Common myeloid progenitor, CD34-positive (primary cell): ENCODE measurements at regions not wholly inside any gene's neighbourhood (a gene's known extent, or its start where the extent isn't known, plus 50 kb on each side); places are given as distances from the start of the nearest gene placed in this dataset.
A peak's percentile ranks its signal among the peaks of the same experiment; 100 is the strongest.

Experiments used
- CTCF ChIA-PET: fragments of 350-600 bp; sonication (Branson Sonifier 250); formaldehyde crosslinking; loops from one replicate; lab custom pipeline; 2021; ENCODE audit warnings: antibody characterized with exemption; lab: Charles Lee
- POLR2A ChIA-PET: fragments of 350-600 bp; sonication (Branson Sonifier 250); formaldehyde crosslinking; loops from one replicate; lab custom pipeline; 2021; ENCODE audit warnings: antibody characterized with exemption; lab: Charles Lee
- DNase-seq, 3 donors: peaks; one replicate each; pipeline versions ENCODE4 v3.0.0 to v3.0.0-alpha.2; 2013
- H3K27ac ChIP-seq, 2 experiments: 1 replicate in 1 of 2; 2 replicates in 1 of 2; pipeline ENCODE4 v1.7.0; 2013; ENCODE audit warnings: inconsistent platforms in 2 of 2, low read length in 2 of 2, mild to moderate bottlenecking in 2 of 2, low read depth in 1 of 2, moderate library complexity in 1 of 2; ENCODE audit not compliant: severe bottlenecking in 2 of 2, insufficient read depth in 1 of 2, poor library complexity in 1 of 2
- H3K27me3 ChIP-seq, 5 experiments: replicated peaks in 2 of 5; 1 replicate in 3 of 5; 2 replicates in 2 of 5; pipeline versions ENCODE4 v1.6.1 to v1.7.0; 2013; ENCODE audit warnings: low read length in 4 of 5, mild to moderate bottlenecking in 2 of 5, moderate library complexity in 2 of 5, inconsistent platforms in 1 of 5; ENCODE audit not compliant: insufficient read depth in 5 of 5, control insufficient read depth in 4 of 5
- H3K36me3 ChIP-seq, 4 experiments: 1 replicate in 2 of 4; 2 replicates in 2 of 4; pipeline versions ENCODE4 v1.6.1 to v1.7.0; 2013; ENCODE audit warnings: low read length in 3 of 4, control low read depth in 1 of 4, mild to moderate bottlenecking in 1 of 4; ENCODE audit not compliant: control insufficient read depth in 4 of 4, insufficient read depth in 4 of 4
- H3K4me1 ChIP-seq, 4 experiments: 1 replicate in 3 of 4; 2 replicates in 1 of 4; pipeline versions ENCODE4 v1.6.1 to v1.7.1; 2013; ENCODE audit warnings: low read length in 3 of 4, mild to moderate bottlenecking in 3 of 4, control low read depth in 1 of 4, inconsistent platforms in 1 of 4, moderate library complexity in 1 of 4; ENCODE audit not compliant: control insufficient read depth in 4 of 4, insufficient read depth in 4 of 4; ENCODE audit errors: control extremely low read depth in 1 of 4
- H3K4me3 ChIP-seq, 7 experiments: 1 replicate in 4 of 7; 2 replicates in 3 of 7; pipeline versions ENCODE4 v1.5.1 to v1.7.0; 2013; ENCODE audit warnings: mild to moderate bottlenecking in 7 of 7, low read length in 6 of 7, moderate library complexity in 6 of 7, inconsistent platforms in 2 of 7, low read depth in 2 of 7, control low read depth in 1 of 7; ENCODE audit not compliant: insufficient read depth in 4 of 7, control insufficient read depth in 1 of 7; ENCODE audit errors: extremely low read depth in 1 of 7
- H3K9me3 ChIP-seq, 5 experiments: 1 replicate in 4 of 5; 2 replicates in 1 of 5; pipeline versions ENCODE4 v1.6.1 to v1.7.1; 2013; ENCODE audit warnings: low read length in 4 of 5, mild to moderate bottlenecking in 2 of 5, inconsistent platforms in 1 of 5, low read depth in 1 of 5, moderate library complexity in 1 of 5; ENCODE audit not compliant: control insufficient read depth in 4 of 5, insufficient read depth in 2 of 5; ENCODE audit errors: control extremely low read depth in 1 of 5
- WGBS: methylation state at CpG from one replicate; pipeline ENCODE4 v1.1.5; 2013; ENCODE audit not compliant: insufficient coverage; 5-methylcytosine and 5-hydroxymethylcytosine counted together

DNA sequence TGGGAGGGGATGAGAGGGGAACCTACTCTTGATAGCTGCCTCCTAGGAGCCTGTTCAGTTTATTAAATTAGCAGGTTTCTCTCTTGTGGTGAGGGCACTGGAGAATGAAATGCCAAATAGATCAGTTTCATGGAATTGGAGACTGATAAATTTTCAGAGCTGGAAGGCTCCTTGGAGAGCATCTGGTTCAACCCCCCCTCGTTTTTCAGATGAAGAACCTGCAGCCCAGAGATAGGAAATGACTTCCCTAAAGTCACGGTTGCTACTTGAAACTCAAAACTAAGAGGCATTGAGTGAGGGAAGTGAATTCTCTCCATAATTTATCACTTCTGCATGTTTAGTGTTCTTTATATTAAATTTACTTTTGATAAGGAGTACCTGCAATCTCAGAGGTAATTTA, 366.0 kb upstream of the CCL2 start:
- H3K27ac ChIP-seq: peak overlapping the region in 1 of 2 experiments; percentile 18
- peaks cover 0 to 4% (median 0%) of the 10 kb centered on the region in 4 experiments for H3K4me1 ChIP-seq
- ChIA-PET POLR2A (no interaction called here), CTCF (no interaction called here)
- peak in 2 of 3 donors; percentile 61 to 79 for DNase-seq
- WGBS: no CpG with 5 or more reads among the region's 2 CpGs
- H3K4me3 ChIP-seq: no peak overlapping the region
- H3K9me3 ChIP-seq: no peaks in the 10 kb centered on the region
- no peaks in the 10 kb centered on the region for H3K36me3 ChIP-seq
- peaks cover 0 to 8% (median 0%) of the 10 kb centered on the region in 5 experiments for H3K27me3 ChIP-seq

DNA sequence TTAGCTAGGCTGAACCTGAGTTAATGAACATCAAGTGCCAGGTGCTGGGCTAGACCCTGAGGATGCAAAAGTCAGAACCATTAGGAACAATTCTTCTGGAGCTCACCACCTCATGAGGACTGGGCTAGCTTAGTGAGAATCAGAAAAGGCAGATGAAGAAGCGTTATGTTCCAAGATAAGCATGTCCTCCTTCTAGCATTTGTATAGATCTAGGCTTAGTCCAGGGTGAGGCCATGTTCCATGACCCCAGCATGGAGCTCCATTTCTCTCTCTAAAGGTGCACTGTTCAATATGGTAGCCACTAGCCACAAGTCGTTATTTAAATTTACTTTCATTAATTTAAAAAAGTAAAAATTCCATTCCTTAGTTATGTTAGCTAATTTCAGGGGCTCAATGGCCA, 365.3 kb upstream of the CCL2 start:
- Histone ChIP-seq H3K27ac (no peak overlapping the region), H3K36me3 (no peaks in the 10 kb centered on the region), H3K4me3 (no peak overlapping the region), H3K27me3 (peaks cover 0 to 8% (median 0%) of the 10 kb centered on the region in 5 experiments), H3K4me1 (peaks cover 0 to 4% (median 0%) of the 10 kb centered on the region in 4 experiments), H3K9me3 (no peaks in the 10 kb centered on the region)
- WGBS: 100% methylated on average over 1 of the region's 2 CpGs
- DNase-seq: no peak
- CTCF ChIA-PET: no interaction called here
- POLR2A ChIA-PET: no interaction called here

DNA sequence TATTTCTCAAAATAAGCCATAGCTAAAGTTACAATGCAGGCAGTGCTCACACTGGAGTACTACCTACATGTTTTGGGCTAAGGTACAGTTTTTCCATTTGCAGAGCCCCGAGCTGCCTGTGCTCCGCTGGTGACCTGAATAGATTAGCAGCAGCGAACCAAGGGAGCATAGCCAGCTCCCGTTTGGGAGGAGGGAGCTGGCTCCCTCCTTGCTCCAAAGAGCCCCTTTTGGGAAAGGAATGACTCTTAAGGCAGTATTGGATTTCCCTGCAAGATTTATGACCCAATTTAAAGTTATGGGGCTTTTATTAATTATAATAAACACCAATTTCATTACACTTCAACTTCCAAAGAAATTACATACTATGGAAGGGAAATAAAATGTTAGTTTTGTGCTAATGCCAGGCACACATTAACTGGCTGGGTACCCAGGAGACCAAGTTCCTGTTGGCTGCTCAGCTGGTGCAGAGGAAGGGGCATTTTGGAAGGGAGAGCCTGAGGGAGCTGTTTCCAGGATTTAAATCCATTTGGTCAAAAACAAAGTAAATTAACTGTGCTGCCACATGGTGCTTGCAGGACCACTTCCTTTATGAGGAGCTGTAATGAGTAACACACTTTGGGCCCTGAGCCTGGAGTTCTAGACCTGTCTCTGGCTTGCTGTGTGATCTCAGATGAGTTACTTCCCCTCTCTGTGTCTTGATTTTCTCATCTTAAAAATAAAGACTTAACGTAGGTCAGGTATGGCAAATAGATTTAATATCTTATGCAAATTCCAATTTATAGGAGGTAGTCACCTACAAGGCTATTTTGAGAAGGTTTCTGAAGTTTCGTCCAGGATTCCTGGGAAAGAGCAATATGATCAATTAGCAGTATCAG, 362.1 kb upstream of the CCL2 start:
- no peaks in the 10 kb centered on the region for H3K9me3 ChIP-seq
- H3K36me3 ChIP-seq: no peaks in the 10 kb centered on the region
- ChIA-PET CTCF (no interaction called here), POLR2A (no interaction called here)
- WGBS: 77% methylated on average over 5 of the region's 6 CpGs
- H3K27ac ChIP-seq: no peak overlapping the region
- H3K4me1 ChIP-seq: peaks cover 0 to 4% (median 0%) of the 10 kb centered on the region in 4 experiments
- H3K27me3 ChIP-seq: peaks cover 0 to 6% (median 2%) of the 10 kb centered on the region in 5 experiments
- DNase-seq: no peak
- H3K4me3 ChIP-seq: no peak overlapping the region

DNA sequence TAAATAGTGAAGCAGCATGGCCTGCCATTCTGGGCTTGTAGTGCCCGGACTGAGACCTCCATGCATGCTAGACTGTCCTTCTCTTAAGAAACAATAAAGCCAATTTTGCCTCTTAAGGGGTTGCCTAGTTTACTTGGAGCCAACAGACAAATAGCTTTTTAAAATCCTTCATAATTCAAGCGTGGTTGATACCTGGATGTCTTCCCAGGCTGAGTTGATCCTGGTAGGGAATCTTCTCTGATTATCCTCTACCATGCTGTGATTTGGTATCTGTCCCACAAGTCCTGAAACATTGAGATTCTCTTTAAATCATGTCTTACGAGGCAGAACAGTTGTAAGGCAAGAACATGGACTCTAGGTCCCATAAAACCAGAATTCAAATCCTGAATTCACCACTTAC, 359.6 kb upstream of the CCL2 start:
- ChIA-PET POLR2A (no interaction called here), CTCF (no interaction called here)
- Histone ChIP-seq H3K27ac (no peak overlapping the region), H3K4me1 (no peaks in the 10 kb centered on the region), H3K36me3 (no peaks in the 10 kb centered on the region), H3K27me3 (peaks cover 0 to 5% (median 2%) of the 10 kb centered on the region in 5 experiments), H3K9me3 (no peaks in the 10 kb centered on the region), H3K4me3 (no peak overlapping the region)
- WGBS: 96% methylated on average over 3 of the region's 3 CpGs
- DNase-seq: no peak

DNA sequence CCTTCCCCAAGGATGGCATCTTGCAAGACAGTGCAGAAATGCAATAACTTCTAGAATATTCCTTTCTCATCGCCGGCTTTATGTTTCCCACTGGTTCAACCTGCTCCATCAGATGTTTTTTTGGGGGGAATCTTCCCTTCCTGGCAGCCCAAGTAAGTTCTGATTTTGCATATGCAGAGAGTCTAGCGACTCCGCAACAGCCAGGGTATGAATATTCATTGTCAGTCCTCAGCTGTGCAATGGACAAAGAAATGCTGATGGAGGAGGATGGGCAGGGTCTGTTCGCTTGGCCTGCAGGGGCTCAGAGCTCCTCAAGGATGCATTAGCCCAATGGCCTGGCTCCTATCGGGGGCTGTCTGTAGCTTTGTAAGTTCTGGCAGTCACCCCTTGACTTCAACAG, 358.8 kb upstream of the CCL2 start:
- WGBS: 75% methylated on average over 5 of the region's 6 CpGs

DNA sequence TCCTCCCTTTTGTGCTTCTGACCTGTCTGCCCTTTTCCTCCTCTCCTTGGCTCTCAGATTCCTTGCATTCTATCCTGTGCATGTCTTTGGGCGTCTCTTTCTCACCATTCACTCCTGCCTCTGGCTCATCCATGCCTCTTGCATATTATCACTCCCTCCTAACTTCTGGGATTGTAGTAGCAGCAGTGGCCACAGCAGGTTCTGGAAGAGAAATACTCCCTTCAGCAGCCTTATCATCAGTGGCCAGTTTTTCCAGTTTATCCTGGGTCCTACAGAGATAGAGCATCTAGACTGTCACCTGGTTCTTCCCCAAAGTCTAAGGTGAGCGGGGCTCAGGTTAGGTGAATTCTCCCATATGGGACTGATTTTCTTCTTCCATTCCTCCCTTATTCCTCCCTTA, 354.0 kb upstream of the CCL2 start:
- 94% methylated on average over 2 of the region's 2 CpGs for WGBS
- POLR2A ChIA-PET: no interaction called here
- H3K4me3 ChIP-seq: no peak overlapping the region

More for the DNA sequence above, 358.8 kb upstream of the CCL2 start:
- Histone ChIP-seq H3K27ac (no peak overlapping the region), H3K9me3 (no peaks in the 10 kb centered on the region), H3K36me3 (no peaks in the 10 kb centered on the region), H3K4me3 (no peak overlapping the region), H3K4me1 (no peaks in the 10 kb centered on the region), H3K27me3 (peaks cover 0 to 4% (median 2%) of the 10 kb centered on the region in 5 experiments)
- no peak for DNase-seq
- CTCF ChIA-PET: no interaction called here
- POLR2A ChIA-PET: no interaction called here

DNA sequence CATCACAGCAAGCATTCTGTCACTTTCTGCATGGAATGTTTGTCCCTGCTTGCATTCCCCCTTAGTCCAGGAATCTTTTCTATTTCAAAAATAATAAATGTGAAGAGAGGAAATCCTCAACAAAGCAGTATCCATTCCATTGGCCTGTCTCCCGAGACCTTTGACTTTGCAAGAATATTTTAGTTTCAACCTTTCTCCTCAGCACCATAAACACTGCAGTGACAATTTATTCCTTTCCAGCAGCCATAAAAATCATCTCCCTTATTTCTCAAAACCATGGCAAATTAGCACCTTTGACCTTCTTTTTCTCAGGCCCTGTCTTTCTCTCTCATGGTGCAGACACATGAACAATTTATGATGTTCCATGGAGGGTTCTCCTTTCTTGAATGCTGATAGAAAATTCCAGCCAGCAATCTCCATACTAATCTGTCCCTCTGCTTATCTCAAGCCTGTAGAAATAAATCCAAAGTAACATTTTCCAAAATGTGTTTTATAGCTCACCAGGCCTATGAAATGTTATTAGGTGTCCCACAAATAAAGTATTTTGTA, 352.1 kb upstream of the CCL2 start:
- Histone ChIP-seq H3K4me3 (no peak overlapping the region), H3K27ac (peak overlapping the region in 1 of 2 experiments; percentile 56), H3K27me3 (peaks cover 0 to 4% (median 0%) of the 10 kb centered on the region in 5 experiments), H3K36me3 (no peaks in the 10 kb centered on the region), H3K9me3 (no peaks in the 10 kb centered on the region), H3K4me1 (peaks cover 0 to under 1% (median under 1%) of the 10 kb centered on the region in 4 experiments)
- DNase-seq: no peak
- ChIA-PET POLR2A (no interaction called here), CTCF (no interaction called here)
- WGBS: 67% methylated on average over 1 of the region's 1 CpG

More for the DNA sequence above, 354.0 kb upstream of the CCL2 start:
- Histone ChIP-seq H3K9me3 (no peaks in the 10 kb centered on the region), H3K36me3 (no peaks in the 10 kb centered on the region), H3K4me1 (no peaks in the 10 kb centered on the region), H3K27ac (no peak overlapping the region), H3K27me3 (peaks cover 0 to 7% (median 4%) of the 10 kb centered on the region in 5 experiments)
- DNase-seq: no peak
- CTCF ChIA-PET: no interaction called here
